NOMO-1 (cell line): ENCODE measurements at regions not wholly inside any gene's neighbourhood (a gene's known extent, or its start where the extent isn't known, plus 50 kb on each side); places are given as distances from the start of the nearest gene placed in this dataset.

Source experiments
- DNase-seq, 2 experiments: peaks; one replicate each; lab custom pipeline; 2025; ENCODE audit not compliant: unreplicated experiment in 2 of 2; lab: John Stamatoyannopoulos, UW

DNA sequence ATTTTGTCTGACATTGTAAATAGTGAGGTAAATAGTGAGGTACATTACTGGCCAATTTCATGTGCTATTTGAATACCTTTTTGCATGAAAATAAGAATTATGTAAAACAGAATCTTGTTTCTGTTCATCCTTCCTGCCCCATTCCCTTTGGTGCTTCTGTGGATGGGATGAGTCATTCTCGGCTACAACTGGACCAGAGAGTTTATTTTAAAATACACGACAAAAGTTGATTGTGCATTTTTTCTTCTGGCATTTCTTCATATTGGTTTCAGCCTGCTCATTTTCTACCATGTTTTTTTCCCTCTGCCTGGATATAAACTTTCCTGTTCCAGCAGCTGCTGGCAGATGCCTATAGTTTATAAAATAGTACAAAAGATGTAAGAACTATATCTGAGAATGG lies 107.5 kb downstream of the CYSLTR2 start:
- DNase-seq = no peak

DNA sequence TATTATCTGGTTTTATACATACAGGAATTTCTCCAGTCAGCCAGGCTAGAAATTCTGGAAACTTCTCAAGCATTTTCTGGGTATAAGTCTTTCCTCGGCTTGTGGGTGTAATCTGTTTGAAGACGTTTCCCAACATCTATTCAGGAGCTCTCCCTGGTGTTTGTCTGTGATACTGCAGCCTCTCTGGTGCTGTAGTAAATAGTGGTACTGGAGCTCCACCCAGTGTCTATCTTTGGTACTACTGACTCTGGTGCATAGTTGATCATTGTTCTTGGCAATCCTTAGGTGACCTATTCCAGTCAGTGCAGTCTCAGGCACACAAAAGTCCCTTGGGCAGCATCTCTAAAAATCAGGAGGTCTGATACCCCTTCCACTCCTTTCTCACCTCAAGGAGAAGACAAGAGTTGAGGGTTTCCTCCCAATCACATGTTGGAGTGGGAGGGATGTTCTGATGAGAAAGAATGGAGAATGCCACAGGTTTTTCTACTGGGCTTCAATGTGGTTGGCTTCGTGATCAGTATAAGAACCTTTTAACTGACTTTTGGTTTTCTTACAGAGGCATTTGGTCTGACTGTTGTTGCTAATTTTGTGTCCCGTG lies 115.5 kb downstream of the CYSLTR2 start:
- peak; percentile 38 to 81 for DNase-seq

GRCh38 chr13:48770372-48770771 lies 116.6 kb downstream of the CYSLTR2 start:
- DNase-seq = no peak

DNA sequence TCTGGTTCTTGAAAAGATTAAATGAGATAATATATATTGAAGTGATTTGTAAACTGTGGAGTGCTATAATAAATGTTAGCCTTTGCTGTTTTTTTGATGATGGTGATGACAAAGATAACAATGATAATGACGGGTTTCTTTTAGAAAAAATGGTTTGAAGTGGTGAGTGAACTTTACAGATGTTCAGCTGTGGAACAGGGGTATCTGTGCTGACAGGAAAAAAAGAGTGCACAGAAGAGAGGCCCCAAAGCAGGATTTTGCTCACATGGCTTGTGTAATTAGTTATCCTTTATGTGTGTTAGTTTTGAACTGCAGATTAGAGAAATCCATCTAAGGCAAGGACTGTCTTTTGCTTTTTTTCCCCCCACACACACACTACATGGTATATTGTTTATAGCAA lies 119.2 kb downstream of the CYSLTR2 start:
- no peak for DNase-seq

DNA sequence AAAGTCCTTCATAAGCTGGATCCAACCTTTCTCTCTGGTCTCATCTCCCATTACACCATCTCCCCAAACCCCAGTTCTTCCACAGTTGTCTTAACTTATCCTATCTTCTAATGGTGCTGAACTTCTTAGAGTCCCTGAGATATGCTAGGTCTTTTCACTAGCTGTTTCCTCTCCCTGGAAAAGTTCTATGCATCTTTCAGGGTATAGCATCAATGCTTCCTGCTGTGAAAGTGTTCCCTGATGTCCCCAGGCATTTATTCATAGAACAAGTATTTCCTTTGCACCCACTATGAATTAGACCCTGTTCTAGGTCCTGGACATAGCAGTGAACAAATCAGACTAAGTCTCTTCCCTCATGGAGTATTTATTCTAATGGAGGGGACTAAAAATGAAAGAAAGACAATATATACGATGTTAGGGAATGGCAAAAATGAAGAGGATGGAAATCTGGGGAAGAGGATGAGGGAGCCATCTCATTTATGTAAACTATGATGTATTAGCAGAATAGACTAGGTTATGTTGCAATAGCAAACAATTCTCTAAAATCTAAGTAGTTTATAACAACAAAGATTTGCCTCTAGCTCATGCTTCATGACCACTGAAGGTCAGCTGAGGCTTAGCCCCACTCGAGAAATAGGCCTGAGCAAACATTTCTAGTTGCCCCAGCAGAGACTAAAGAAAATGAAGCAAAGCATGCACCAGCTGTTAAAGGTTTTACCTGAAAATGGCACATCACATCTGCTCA lies 120.0 kb downstream of the CYSLTR2 start:
- no peak for DNase-seq

GRCh38 chr13:48775285-48775684 lies 121.6 kb downstream of the CYSLTR2 start:
- DNase-seq = no peak

DNA sequence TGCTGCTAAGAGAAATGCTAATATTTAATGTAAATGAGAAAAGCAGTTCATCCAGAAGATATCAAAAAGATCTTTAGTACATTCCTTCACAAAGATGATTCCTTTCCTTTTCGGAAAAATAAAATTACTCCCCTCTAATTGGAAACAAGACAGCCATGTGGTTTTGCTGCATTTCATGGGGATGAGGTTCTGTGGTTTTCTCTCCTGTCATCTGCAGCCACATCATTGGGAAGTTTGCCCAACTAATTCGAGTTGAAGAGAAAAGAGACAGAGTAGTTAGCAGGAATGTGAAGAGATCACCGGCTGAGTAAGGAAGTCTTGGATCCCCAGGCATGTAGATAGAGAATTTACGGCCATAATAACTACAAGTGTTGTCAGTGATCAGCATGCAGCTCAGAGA lies 122.1 kb downstream of the CYSLTR2 start:
- no peak for DNase-seq

DNA sequence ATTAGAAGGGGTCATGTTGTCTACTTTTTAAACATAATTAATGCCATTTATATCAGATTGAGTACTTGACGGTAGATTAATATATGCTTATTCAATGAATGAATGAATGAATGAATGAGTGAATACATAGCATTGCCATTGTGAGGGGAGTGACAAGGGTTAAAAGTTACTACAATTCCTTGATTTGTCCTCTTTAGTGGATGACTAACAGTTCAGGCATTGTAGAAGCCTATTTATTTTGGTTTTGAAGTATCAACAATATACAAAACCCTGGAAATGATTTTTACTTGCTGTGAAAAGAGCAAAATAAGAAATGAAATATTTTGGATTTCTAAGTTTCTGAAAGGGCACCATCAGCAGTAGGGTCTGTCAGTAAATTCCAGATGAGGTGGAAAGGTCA lies 122.7 kb downstream of the CYSLTR2 start:
- DNase-seq = no peak

GRCh38 chr13:48778610-48779009 lies 124.9 kb downstream of the CYSLTR2 start:
- DNase-seq = no peak

- no peak for DNase-seq
These were observed 127.1 kb downstream of the CYSLTR2 start for GRCh38 chr13:48780713-48781341.

DNA sequence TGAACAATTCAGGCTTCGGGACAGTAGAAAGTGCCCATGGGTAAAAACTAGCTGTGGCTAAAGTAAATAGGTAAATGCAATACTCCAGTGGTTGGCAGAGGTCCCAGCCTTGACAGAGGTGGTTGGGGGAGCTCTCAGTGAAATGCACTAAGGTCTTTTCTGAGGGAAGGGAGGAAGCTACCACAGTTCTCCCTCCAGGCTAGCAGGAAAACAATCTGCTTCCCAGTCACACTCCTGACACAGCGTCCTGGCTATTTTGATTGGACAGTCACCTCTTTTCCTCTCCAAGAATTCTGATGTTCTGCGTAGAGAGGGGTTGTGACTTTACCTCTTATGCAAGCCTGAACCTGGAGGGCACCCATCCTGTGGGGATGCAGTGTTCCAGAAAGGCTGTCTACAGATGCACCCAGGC lies 128.7 kb downstream of the CYSLTR2 start:
- no peak for DNase-seq

GRCh38 chr13:48783181-48783630 lies 129.5 kb downstream of the CYSLTR2 start:
- peak; percentile 86 to 93 for DNase-seq

DNA sequence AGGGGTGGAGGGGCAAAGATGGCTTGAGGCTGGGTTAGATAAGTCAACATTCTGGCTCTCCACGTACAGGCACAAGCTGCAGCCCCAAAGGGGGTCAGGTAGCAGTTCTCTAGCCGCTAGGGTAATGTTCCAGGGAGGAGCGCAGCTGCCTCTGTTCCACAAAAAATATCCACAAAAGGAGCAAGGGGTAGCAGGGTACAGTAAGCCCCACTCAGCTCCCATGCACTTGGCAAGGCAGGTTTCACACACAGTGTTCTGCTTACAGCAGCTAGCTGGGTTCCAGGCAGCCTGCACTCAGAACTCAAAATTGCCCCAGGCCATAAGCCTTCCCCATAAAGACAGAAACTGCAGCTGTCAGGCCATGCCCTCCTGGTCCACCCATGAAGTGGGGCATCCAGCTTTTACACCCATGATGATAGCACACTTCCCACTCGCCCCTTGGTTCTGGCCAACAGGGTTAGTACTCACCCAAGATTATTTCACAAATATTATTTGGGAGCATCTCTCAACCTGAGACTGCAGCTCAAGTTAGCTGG lies 130.0 kb downstream of the CYSLTR2 start:
- no peak for DNase-seq

GRCh38 chr13:48784916-48785548 lies 131.3 kb downstream of the CYSLTR2 start:
- no peak for DNase-seq

DNA sequence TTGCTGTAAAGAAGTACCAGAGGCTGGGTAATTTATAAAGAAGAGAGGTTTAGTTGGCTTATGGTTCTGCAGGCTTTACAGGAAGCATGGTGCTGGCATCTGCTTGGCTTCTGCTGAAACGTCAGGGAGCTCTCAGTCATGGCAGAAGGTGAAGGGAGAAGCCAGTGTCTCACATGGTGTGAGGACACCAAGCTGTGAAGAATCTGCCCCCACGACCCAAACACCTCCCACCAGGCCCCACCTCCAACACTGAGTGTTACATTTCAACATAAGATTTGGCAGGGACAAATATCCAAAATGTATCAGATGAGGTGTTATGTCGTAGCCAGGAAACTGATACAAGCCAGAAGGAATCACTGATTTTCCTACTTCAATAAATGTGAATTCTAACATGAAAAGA lies 136.5 kb downstream of the CYSLTR2 start:
- DNase-seq = no peak

GRCh38 chr13:48790966-48791365 lies 137.2 kb downstream of the CYSLTR2 start:
- DNase-seq = no peak

GRCh38 chr13:48797127-48797526 lies 143.4 kb downstream of the CYSLTR2 start:
- no peak for DNase-seq

- DNase-seq = no peak
These were observed 144.0 kb downstream of the CYSLTR2 start for GRCh38 chr13:48797761-48798160.

DNA sequence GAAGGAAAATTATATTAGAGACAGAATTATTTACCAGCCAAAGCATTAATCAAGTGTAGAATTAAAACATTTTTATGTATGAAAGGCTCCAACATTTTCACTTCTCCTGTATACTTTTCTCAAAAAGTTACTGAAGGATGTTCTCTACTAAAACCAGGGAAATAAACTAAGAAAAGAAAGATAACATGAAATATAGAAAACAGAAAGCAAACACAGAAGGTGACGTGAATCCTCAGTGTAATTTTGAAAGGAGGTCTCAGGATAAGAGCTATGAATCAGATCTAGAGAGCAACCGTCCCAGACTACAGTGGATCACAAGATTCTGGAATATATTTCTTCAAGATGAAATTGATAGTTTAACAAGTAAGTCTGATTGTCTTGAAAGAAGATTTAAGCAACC lies 144.5 kb downstream of the CYSLTR2 start:
- DNase-seq = no peak

DNA sequence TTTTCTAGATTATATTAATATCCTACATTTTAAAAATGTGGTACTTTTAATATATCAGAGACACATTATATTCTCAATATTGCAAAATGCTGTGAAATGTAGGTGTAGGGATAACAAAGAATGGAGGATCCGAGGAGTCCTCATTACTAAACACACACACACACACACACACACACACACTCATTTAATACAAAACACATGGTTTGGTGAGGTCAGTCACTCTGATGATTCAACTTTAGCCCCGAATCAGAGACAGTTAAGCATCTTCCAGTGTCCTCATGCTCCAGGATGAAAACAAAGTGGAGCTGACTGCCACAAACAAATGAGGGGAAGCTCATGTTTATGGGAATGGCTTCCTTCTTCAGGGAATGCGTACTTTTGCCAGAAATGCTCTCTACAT lies 147.5 kb downstream of the CYSLTR2 start:
- no peak for DNase-seq
